ENCODE measurements at regions not wholly inside any gene's neighbourhood (a gene's known extent, or its start where the extent isn't known, plus 50 kb on each side); places are given as distances from the start of the nearest gene placed in this dataset.

GRCh38 chr17:71273441-71273840 lies 847.4 kb upstream of the SOX9 start:
- H3K9me3 ChIP-seq, result no peaks in the 10 kb centered on the region
- H3K27ac ChIP-seq, result no peak overlapping the region
- no peak for TF ChIP-seq CTCF (IDR thresholded peaks at IDR 0.05)
- no peaks in the 10 kb centered on the region for H3K27me3 ChIP-seq
- no peaks in the 10 kb centered on the region for H3K4me1 ChIP-seq (ENCODE audit: control insufficient read depth in 1 of 2, insufficient read depth in 1 of 2, low read depth in 1 of 2, low read length in 1 of 2)
- no peaks in the 10 kb centered on the region for H3K36me3 ChIP-seq
- H3K4me3 ChIP-seq (ENCODE audit: low read depth in 1 of 2, low read length in 1 of 2), result no peak overlapping the region

- Histone ChIP-seq H3K9me3 (no peaks in the 10 kb centered on the region), H3K27ac (no peak overlapping the region), H3K4me3 (ENCODE audit: low read depth in 1 of 2, low read length in 1 of 2) (no peak overlapping the region), H3K4me1 (ENCODE audit: control insufficient read depth in 1 of 2, insufficient read depth in 1 of 2, low read depth in 1 of 2, low read length in 1 of 2) (no peaks in the 10 kb centered on the region), H3K27me3 (no peaks in the 10 kb centered on the region), H3K36me3 (no peaks in the 10 kb centered on the region)
- no peak for TF ChIP-seq CTCF (IDR thresholded peaks at IDR 0.05)
Observed at GRCh38 chr17:71276079-71276478, 844.7 kb upstream of the SOX9 start.

GRCh38 chr17:71283486-71283885 lies 837.3 kb upstream of the SOX9 start:
- no peak for TF ChIP-seq CTCF (IDR thresholded peaks at IDR 0.05)

GRCh38 chr17:71284032-71284755 lies 836.6 kb upstream of the SOX9 start:
- Histone ChIP-seq H3K36me3 (no peaks in the 10 kb centered on the region), H3K4me1 (ENCODE audit: control insufficient read depth in 1 of 2, insufficient read depth in 1 of 2, low read depth in 1 of 2, low read length in 1 of 2) (no peaks in the 10 kb centered on the region), H3K27me3 (no peaks in the 10 kb centered on the region), H3K9me3 (no peaks in the 10 kb centered on the region), H3K27ac (no peak overlapping the region), H3K4me3 (ENCODE audit: low read depth in 1 of 2, low read length in 1 of 2) (no peak overlapping the region)
- TF ChIP-seq CTCF (IDR thresholded peaks at IDR 0.05), result no peak

More at GRCh38 chr17:71283486-71283885, 837.3 kb upstream of the SOX9 start:
- Histone ChIP-seq H3K9me3 (no peaks in the 10 kb centered on the region), H3K4me3 (ENCODE audit: low read depth in 1 of 2, low read length in 1 of 2) (no peak overlapping the region), H3K36me3 (no peaks in the 10 kb centered on the region), H3K4me1 (ENCODE audit: control insufficient read depth in 1 of 2, insufficient read depth in 1 of 2, low read depth in 1 of 2, low read length in 1 of 2) (no peaks in the 10 kb centered on the region), H3K27ac (no peak overlapping the region), H3K27me3 (no peaks in the 10 kb centered on the region)

- H3K4me1 ChIP-seq (ENCODE audit: control insufficient read depth in 1 of 2, insufficient read depth in 1 of 2, low read depth in 1 of 2, low read length in 1 of 2), result no peaks in the 10 kb centered on the region
- no peak for TF ChIP-seq CTCF (IDR thresholded peaks at IDR 0.05)
- no peaks in the 10 kb centered on the region for H3K9me3 ChIP-seq
- no peak overlapping the region for H3K27ac ChIP-seq
- no peaks in the 10 kb centered on the region for H3K36me3 ChIP-seq
- H3K4me3 ChIP-seq (ENCODE audit: low read depth in 1 of 2, low read length in 1 of 2), result no peak overlapping the region
- no peaks in the 10 kb centered on the region for H3K27me3 ChIP-seq
Observed at GRCh38 chr17:71286625-71287024, 834.2 kb upstream of the SOX9 start.
